GM12891 (cell line): ENCODE measurements at regions not wholly inside any gene's neighbourhood (a gene's known extent, or its start where the extent isn't known, plus 50 kb on each side); places are given as distances from the start of the nearest gene placed in this dataset.

Experiments
- PAX5 ChIP-seq: IDR thresholded peaks from 2 replicates; pipeline ENCODE4 v1.6.1; 2011; ENCODE audit warnings: low read length, moderate library complexity, mild to moderate bottlenecking; ENCODE audit not compliant: insufficient read depth, severe bottlenecking
- POLR2A ChIP-seq: IDR thresholded peaks from 2 replicates; pipeline ENCODE4 v1.6.1; 2011; ENCODE audit warnings: low read depth, low read length, control low read depth
- POLR2AphosphoS5 ChIP-seq: IDR thresholded peaks from 2 replicates; pipeline ENCODE4 v1.6.1; 2011; ENCODE audit warnings: low read depth, low read length, control low read depth
- POU2F2 ChIP-seq: IDR thresholded peaks from 2 replicates; pipeline ENCODE4 v1.6.1; 2011; ENCODE audit warnings: low read depth, mild to moderate bottlenecking, control low read depth, low read length, moderate library complexity
- SPI1 ChIP-seq: IDR thresholded peaks from 2 replicates; pipeline ENCODE4 v1.6.1; 2011; ENCODE audit warnings: low read depth, low read length, control low read depth
- TAF1 ChIP-seq: IDR thresholded peaks from 2 replicates; pipeline ENCODE4 v1.6.1; 2011; ENCODE audit warnings: low read depth, low read length, control low read depth

GRCh38 chr12:126067626-126068329 is 1002.5 kb downstream of the AACS start:
- TF ChIP-seq POLR2A: no peak
- TF ChIP-seq POLR2AphosphoS5: no peak
- TF ChIP-seq PAX5: no peak
- no peak for TF ChIP-seq TAF1
- TF ChIP-seq POU2F2: no peak
- TF ChIP-seq SPI1: no peak
